ENCODE measurements at regions not wholly inside any gene's neighbourhood (a gene's known extent, or its start where the extent isn't known, plus 50 kb on each side); places are given as distances from the start of the nearest gene placed in this dataset.

- DNase-seq (ENCODE audit: extremely low spot score): no peak
- 87% methylated on average over 9 of the region's 9 CpGs for WGBS
- no peaks in the 10 kb centered on the region for H3K36me3 ChIP-seq (ENCODE audit: insufficient read depth)
- H3K4me3 ChIP-seq (ENCODE audit: low read depth, low read length): no peak overlapping the region
- no peaks in the 10 kb centered on the region for H3K4me1 ChIP-seq (ENCODE audit: insufficient read depth)
- no peak overlapping the region for H3K27ac ChIP-seq (ENCODE audit: low read depth)
These were observed 89.6 kb upstream of the TLE3 start for GRCh38 chr15:70187331-70187730.

- WGBS: 98% methylated on average over 6 of the region's 6 CpGs
- no peak overlapping the region for H3K27ac ChIP-seq (ENCODE audit: low read depth)
- DNase-seq (ENCODE audit: extremely low spot score): no peak
These were observed 88.4 kb upstream of the TLE3 start for GRCh38 chr15:70186152-70186551.

GRCh38 chr15:70185251-70185711, 87.6 kb upstream of the TLE3 start:
- Histone ChIP-seq H3K36me3 (ENCODE audit: insufficient read depth) (no peaks in the 10 kb centered on the region), H3K4me1 (ENCODE audit: insufficient read depth) (no peaks in the 10 kb centered on the region), H3K4me3 (ENCODE audit: low read depth, low read length) (no peak overlapping the region), H3K27ac (ENCODE audit: low read depth) (no peak overlapping the region)
- no peak for DNase-seq (ENCODE audit: extremely low spot score)
- WGBS: 89% methylated on average over 5 of the region's 5 CpGs

More at GRCh38 chr15:70186152-70186551, 88.4 kb upstream of the TLE3 start:
- no peaks in the 10 kb centered on the region for H3K36me3 ChIP-seq (ENCODE audit: insufficient read depth)
- no peak overlapping the region for H3K4me3 ChIP-seq (ENCODE audit: low read depth, low read length)
- H3K4me1 ChIP-seq (ENCODE audit: insufficient read depth): no peaks in the 10 kb centered on the region

GRCh38 chr15:70182858-70183695, 85.4 kb upstream of the TLE3 start:
- no peak overlapping the region for H3K27ac ChIP-seq (ENCODE audit: low read depth)
- no peaks in the 10 kb centered on the region for H3K4me1 ChIP-seq (ENCODE audit: insufficient read depth)
- H3K36me3 ChIP-seq (ENCODE audit: insufficient read depth): no peaks in the 10 kb centered on the region
- WGBS: 78% methylated on average over 8 of the region's 8 CpGs
- no peak overlapping the region for H3K4me3 ChIP-seq (ENCODE audit: low read depth, low read length)
- no peak for DNase-seq (ENCODE audit: extremely low spot score)

- no peak for DNase-seq (ENCODE audit: extremely low spot score)
- 92% methylated on average over 4 of the region's 4 CpGs for WGBS
These were observed 84.0 kb upstream of the TLE3 start for GRCh38 chr15:70181626-70182255.

GRCh38 chr15:70180186-70180875, 82.6 kb upstream of the TLE3 start:
- DNase-seq (ENCODE audit: extremely low spot score): no peak

More at GRCh38 chr15:70181626-70182255, 84.0 kb upstream of the TLE3 start:
- Histone ChIP-seq H3K4me3 (ENCODE audit: low read depth, low read length) (no peak overlapping the region), H3K27ac (ENCODE audit: low read depth) (no peak overlapping the region), H3K4me1 (ENCODE audit: insufficient read depth) (no peaks in the 10 kb centered on the region), H3K36me3 (ENCODE audit: insufficient read depth) (no peaks in the 10 kb centered on the region)

GRCh38 chr15:70179309-70179892, 81.7 kb upstream of the TLE3 start:
- Histone ChIP-seq H3K4me3 (ENCODE audit: low read depth, low read length) (no peak overlapping the region), H3K36me3 (ENCODE audit: insufficient read depth) (no peaks in the 10 kb centered on the region), H3K27ac (ENCODE audit: low read depth) (no peak overlapping the region), H3K4me1 (ENCODE audit: insufficient read depth) (no peaks in the 10 kb centered on the region)
- 96% methylated on average over 1 of the region's 1 CpG for WGBS
- no peak for DNase-seq (ENCODE audit: extremely low spot score)

More at GRCh38 chr15:70180186-70180875, 82.6 kb upstream of the TLE3 start:
- Histone ChIP-seq H3K27ac (ENCODE audit: low read depth) (no peak overlapping the region), H3K36me3 (ENCODE audit: insufficient read depth) (no peaks in the 10 kb centered on the region), H3K4me1 (ENCODE audit: insufficient read depth) (no peaks in the 10 kb centered on the region), H3K4me3 (ENCODE audit: low read depth, low read length) (no peak overlapping the region)
- WGBS: 87% methylated on average over 15 of the region's 15 CpGs

GRCh38 chr15:70178335-70179084, 80.8 kb upstream of the TLE3 start:
- H3K27ac ChIP-seq (ENCODE audit: low read depth): no peak overlapping the region
- 98% methylated on average over 3 of the region's 3 CpGs for WGBS
- no peaks in the 10 kb centered on the region for H3K36me3 ChIP-seq (ENCODE audit: insufficient read depth)
- DNase-seq (ENCODE audit: extremely low spot score): no peak
- no peak overlapping the region for H3K4me3 ChIP-seq (ENCODE audit: low read depth, low read length)
- H3K4me1 ChIP-seq (ENCODE audit: insufficient read depth): no peaks in the 10 kb centered on the region

GRCh38 chr15:70172566-70173225, 75.0 kb upstream of the TLE3 start:
- Histone ChIP-seq H3K4me1 (ENCODE audit: insufficient read depth) (no peaks in the 10 kb centered on the region), H3K27ac (ENCODE audit: low read depth) (no peak overlapping the region), H3K36me3 (ENCODE audit: insufficient read depth) (no peaks in the 10 kb centered on the region), H3K4me3 (ENCODE audit: low read depth, low read length) (no peak overlapping the region)
- no peak for DNase-seq (ENCODE audit: extremely low spot score)
- WGBS: 97% methylated on average over 4 of the region's 4 CpGs

GRCh38 chr15:70172124-70172523, 74.4 kb upstream of the TLE3 start:
- no peaks in the 10 kb centered on the region for H3K4me1 ChIP-seq (ENCODE audit: insufficient read depth)
- WGBS: 98% methylated on average over 2 of the region's 2 CpGs
- H3K27ac ChIP-seq (ENCODE audit: low read depth): no peak overlapping the region
- no peaks in the 10 kb centered on the region for H3K36me3 ChIP-seq (ENCODE audit: insufficient read depth)
- no peak for DNase-seq (ENCODE audit: extremely low spot score)
- H3K4me3 ChIP-seq (ENCODE audit: low read depth, low read length): no peak overlapping the region

GRCh38 chr15:70171256-70171886, 73.7 kb upstream of the TLE3 start:
- 68% methylated on average over 10 of the region's 10 CpGs for WGBS
- H3K4me3 ChIP-seq (ENCODE audit: low read depth, low read length): no peak overlapping the region
- no peak for DNase-seq (ENCODE audit: extremely low spot score)
- H3K36me3 ChIP-seq (ENCODE audit: insufficient read depth): no peaks in the 10 kb centered on the region
- no peaks in the 10 kb centered on the region for H3K4me1 ChIP-seq (ENCODE audit: insufficient read depth)
- H3K27ac ChIP-seq (ENCODE audit: low read depth): no peak overlapping the region

- no peak for DNase-seq (ENCODE audit: extremely low spot score)
- Histone ChIP-seq H3K4me3 (ENCODE audit: low read depth, low read length) (no peak overlapping the region), H3K4me1 (ENCODE audit: insufficient read depth) (no peaks in the 10 kb centered on the region), H3K27ac (ENCODE audit: low read depth) (no peak overlapping the region), H3K36me3 (ENCODE audit: insufficient read depth) (no peaks in the 10 kb centered on the region)
- 88% methylated on average over 10 of the region's 10 CpGs for WGBS
These were observed 72.5 kb upstream of the TLE3 start for GRCh38 chr15:70170096-70170699.
